ENCODE measurements at regions not wholly inside any gene's neighbourhood (a gene's known extent, or its start where the extent isn't known, plus 50 kb on each side); places are given as distances from the start of the nearest gene placed in this dataset.

GRCh38 chr13:107075576-107075975, 507.6 kb upstream of the ARGLU1 start:
- H3K4me3 ChIP-seq (ENCODE audit: low read depth, low read length), result no peak overlapping the region
- DNase-seq (ENCODE audit: low read depth), result no peak
- TF ChIP-seq POLR2A (IDR thresholded peaks at IDR 0.05; ENCODE audit: extremely low read depth, insufficient read length) (no peak), MAX (IDR thresholded peaks at IDR 0.05; ENCODE audit: low read depth, low read length) (no peak), CTCF (IDR thresholded peaks at IDR 0.05; ENCODE audit: low read depth, low read length) (no peak), MYC (IDR thresholded peaks at IDR 0.05; ENCODE audit: low read depth, low read length) (no peak)

- no peak for DNase-seq (ENCODE audit: low read depth)
- TF ChIP-seq POLR2A (IDR thresholded peaks at IDR 0.05; ENCODE audit: extremely low read depth, insufficient read length), result no peak
- TF ChIP-seq MAX (IDR thresholded peaks at IDR 0.05; ENCODE audit: low read depth, low read length), result no peak
- TF ChIP-seq CTCF (IDR thresholded peaks at IDR 0.05; ENCODE audit: low read depth, low read length), result no peak
- no peak for TF ChIP-seq MYC (IDR thresholded peaks at IDR 0.05; ENCODE audit: low read depth, low read length)
Observed at GRCh38 chr13:107070792-107071191, 502.9 kb upstream of the ARGLU1 start.

GRCh38 chr13:107069108-107069776, 501.3 kb upstream of the ARGLU1 start:
- DNase-seq (ENCODE audit: low read depth), result no peak
- no peak overlapping the region for H3K4me3 ChIP-seq (ENCODE audit: low read depth, low read length)
- TF ChIP-seq CTCF (IDR thresholded peaks at IDR 0.05; ENCODE audit: low read depth, low read length), result no peak
- TF ChIP-seq MYC (IDR thresholded peaks at IDR 0.05; ENCODE audit: low read depth, low read length), result no peak
- no peak for TF ChIP-seq MAX (IDR thresholded peaks at IDR 0.05; ENCODE audit: low read depth, low read length)
- no peak for TF ChIP-seq POLR2A (IDR thresholded peaks at IDR 0.05; ENCODE audit: extremely low read depth, insufficient read length)

More at GRCh38 chr13:107070792-107071191, 502.9 kb upstream of the ARGLU1 start:
- no peak overlapping the region for H3K4me3 ChIP-seq (ENCODE audit: low read depth, low read length)

- no peak for DNase-seq (ENCODE audit: low read depth)
- TF ChIP-seq CTCF (IDR thresholded peaks at IDR 0.05; ENCODE audit: low read depth, low read length), result no peak
- no peak for TF ChIP-seq POLR2A (IDR thresholded peaks at IDR 0.05; ENCODE audit: extremely low read depth, insufficient read length)
- no peak for TF ChIP-seq MAX (IDR thresholded peaks at IDR 0.05; ENCODE audit: low read depth, low read length)
- no peak for TF ChIP-seq MYC (IDR thresholded peaks at IDR 0.05; ENCODE audit: low read depth, low read length)
- no peak overlapping the region for H3K4me3 ChIP-seq (ENCODE audit: low read depth, low read length)
Observed at GRCh38 chr13:107067381-107067780, 499.4 kb upstream of the ARGLU1 start.

GRCh38 chr13:107066355-107066754, 498.4 kb upstream of the ARGLU1 start:
- no peak for DNase-seq (ENCODE audit: low read depth)
- TF ChIP-seq POLR2A (IDR thresholded peaks at IDR 0.05; ENCODE audit: extremely low read depth, insufficient read length) (no peak), MYC (IDR thresholded peaks at IDR 0.05; ENCODE audit: low read depth, low read length) (no peak), CTCF (IDR thresholded peaks at IDR 0.05; ENCODE audit: low read depth, low read length) (no peak), MAX (IDR thresholded peaks at IDR 0.05; ENCODE audit: low read depth, low read length) (no peak)
- H3K4me3 ChIP-seq (ENCODE audit: low read depth, low read length), result no peak overlapping the region

All from NB4 (cell line).